ENCODE measurements at regions not wholly inside any gene's neighbourhood (a gene's known extent, or its start where the extent isn't known, plus 50 kb on each side); places are given as distances from the start of the nearest gene placed in this dataset.
"Not testable (repeated sequence)": the region's sequence is repeated elsewhere in the genome, so short reads cannot be mapped to it uniquely, and the experiment has no call there.

DNA sequence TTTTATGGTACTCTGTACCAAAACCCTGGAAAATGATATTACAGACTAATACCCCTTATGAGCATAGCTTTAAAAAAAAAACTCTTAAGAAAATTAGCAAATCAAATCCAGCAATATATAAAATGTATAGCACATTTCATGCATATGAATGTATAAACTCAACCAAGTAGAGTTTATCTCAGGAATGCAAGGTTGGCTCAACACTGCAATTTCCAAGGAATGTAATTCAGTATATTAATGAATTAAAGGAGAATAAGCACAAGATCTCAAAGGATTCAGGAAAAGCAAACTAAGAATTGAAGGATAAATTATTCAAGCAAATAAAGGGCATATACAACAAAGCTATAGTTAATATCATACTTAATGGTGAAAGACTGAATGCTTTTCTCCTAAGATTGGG is 61.9 kb upstream of the RPL38 start:
- Histone ChIP-seq H3K27ac (ENCODE audit: extremely low read length, insufficient read depth, low read length) (no peak overlapping the region), H3K27me3 (ENCODE audit: control insufficient read depth in 1 of 2, insufficient read depth in 2 of 2, low read length in 2 of 2) (peaks cover 0 to 9% of the 10 kb centered on the region in 2 experiments; a peak in 4 of 5 replicates), H3K79me2 (ENCODE audit: insufficient read depth, low read length) (no peaks in the 10 kb centered on the region), H3K9me3 (ENCODE audit: low read length) (peaks cover 32% of the 10 kb centered on the region), H3K36me3 (replicated peaks in 1 of 2; ENCODE audit: control insufficient read depth in 1 of 2, insufficient read depth in 2 of 2, low read length in 2 of 2) (no peaks in the 10 kb centered on the region), H3K9ac (ENCODE audit: insufficient read depth, low read depth, low read length) (no peak overlapping the region), H2AFZ (ENCODE audit: low read length) (no peak overlapping the region), H3K4me2 (ENCODE audit: low read depth, low read length) (no peak overlapping the region), H4K20me1 (ENCODE audit: insufficient read depth, low read length) (no peaks in the 10 kb centered on the region), H3K4me1 (ENCODE audit: insufficient read depth, low read length) (no peaks in the 10 kb centered on the region), H3K4me3 (replicated peaks in 1 of 3; ENCODE audit: insufficient read depth in 1 of 3, low read depth in 2 of 3, low read length in 3 of 3) (no peak overlapping the region)
- BruUV-seq (replicated peaks), result no TSS peak
- in situ Hi-C loops (cut with HindIII; ENCODE audit: extremely low pct_ligation_motif_present, low pct_unique_long_range_greater_than_20kb) (no loop called here), intact Hi-C loops (cut with micrococcal nuclease; ENCODE audit: unreplicated experiment) (no loop called here)
- TF ChIP-seq HNRNPLL (IDR thresholded peaks at IDR 0.05; ENCODE audit: low read depth, low read length, poor library complexity, severe bottlenecking), result no peak
- TF ChIP-seq, protein P1, sequence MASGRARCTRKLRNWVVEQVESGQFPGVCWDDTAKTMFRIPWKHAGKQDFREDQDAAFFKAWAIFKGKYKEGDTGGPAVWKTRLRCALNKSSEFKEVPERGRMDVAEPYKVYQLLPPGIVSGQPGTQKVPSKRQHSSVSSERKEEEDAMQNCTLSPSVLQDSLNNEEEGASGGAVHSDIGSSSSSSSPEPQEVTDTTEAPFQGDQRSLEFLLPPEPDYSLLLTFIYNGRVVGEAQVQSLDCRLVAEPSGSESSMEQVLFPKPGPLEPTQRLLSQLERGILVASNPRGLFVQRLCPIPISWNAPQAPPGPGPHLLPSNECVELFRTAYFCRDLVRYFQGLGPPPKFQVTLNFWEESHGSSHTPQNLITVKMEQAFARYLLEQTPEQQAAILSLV (CRISPR knock-in tag; IDR thresholded peaks at IDR 0.05; ENCODE audit: borderline replicate concordance), result no peak
- TF ChIP-seq ZNF713 (CRISPR knock-in tag; IDR thresholded peaks at IDR 0.05), result no peak
- TF ChIP-seq FOXP1 (IDR thresholded peaks at IDR 0.05), result no peak
- no peak for TF ChIP-seq FOXP1 (CRISPR knock-in tag; IDR thresholded peaks at IDR 0.05)
- TF ChIP-seq ZNF264 (CRISPR knock-in tag; IDR thresholded peaks at IDR 0.05), result no peak
- TF ChIP-seq, protein P2, sequence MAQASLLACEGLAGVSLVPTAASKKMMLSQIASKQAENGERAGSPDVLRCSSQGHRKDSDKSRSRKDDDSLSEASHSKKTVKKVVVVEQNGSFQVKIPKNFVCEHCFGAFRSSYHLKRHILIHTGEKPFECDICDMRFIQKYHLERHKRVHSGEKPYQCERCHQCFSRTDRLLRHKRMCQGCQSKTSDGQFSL (CRISPR knock-in tag; IDR thresholded peaks at IDR 0.05), result no peak
- TF ChIP-seq ZNF431 (CRISPR knock-in tag; IDR thresholded peaks at IDR 0.05; ENCODE audit: borderline replicate concordance, low read depth), result no peak
- TF ChIP-seq, protein P3, sequence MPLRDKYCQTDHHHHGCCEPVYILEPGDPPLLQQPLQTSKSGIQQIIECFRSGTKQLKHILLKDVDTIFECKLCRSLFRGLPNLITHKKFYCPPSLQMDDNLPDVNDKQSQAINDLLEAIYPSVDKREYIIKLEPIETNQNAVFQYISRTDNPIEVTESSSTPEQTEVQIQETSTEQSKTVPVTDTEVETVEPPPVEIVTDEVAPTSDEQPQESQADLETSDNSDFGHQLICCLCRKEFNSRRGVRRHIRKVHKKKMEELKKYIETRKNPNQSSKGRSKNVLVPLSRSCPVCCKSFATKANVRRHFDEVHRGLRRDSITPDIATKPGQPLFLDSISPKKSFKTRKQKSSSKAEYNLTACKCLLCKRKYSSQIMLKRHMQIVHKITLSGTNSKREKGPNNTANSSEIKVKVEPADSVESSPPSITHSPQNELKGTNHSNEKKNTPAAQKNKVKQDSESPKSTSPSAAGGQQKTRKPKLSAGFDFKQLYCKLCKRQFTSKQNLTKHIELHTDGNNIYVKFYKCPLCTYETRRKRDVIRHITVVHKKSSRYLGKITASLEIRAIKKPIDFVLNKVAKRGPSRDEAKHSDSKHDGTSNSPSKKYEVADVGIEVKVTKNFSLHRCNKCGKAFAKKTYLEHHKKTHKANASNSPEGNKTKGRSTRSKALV (CRISPR knock-in tag; IDR thresholded peaks at IDR 0.05), result no peak
- POLR2A ChIA-PET, result no interaction called here
- no peak for DNase-seq (ENCODE audit: low spot score)
- no peak for ATAC-seq
- FAIRE-seq, result no peak
- CTCF ChIA-PET (ENCODE audit: low intra/inter-chr PET ratio, low total read pairs), result no interaction called here

DNA sequence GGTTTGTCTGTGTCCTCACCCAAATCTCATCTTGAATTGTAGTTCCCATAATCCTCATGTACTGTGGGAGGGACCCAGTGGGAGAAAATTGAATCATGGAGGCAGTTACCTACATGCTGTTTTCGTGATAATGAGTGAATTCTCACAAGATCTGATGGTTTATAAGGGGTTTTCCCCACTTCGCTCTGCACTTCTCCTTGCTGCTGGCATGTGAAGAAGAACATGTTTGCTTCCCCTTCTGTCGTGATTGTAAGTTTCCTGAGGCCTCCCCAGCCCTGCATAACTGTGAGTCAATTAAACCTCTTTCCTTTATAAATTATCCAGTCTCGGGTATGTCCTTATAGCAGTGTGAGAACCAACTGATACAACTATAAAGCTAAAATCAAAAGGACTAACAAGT is 60.2 kb upstream of the RPL38 start:
- H2AFZ ChIP-seq (ENCODE audit: low read length); H3K36me3 ChIP-seq (replicated peaks in 1 of 2; ENCODE audit: control insufficient read depth in 1 of 2, insufficient read depth in 2 of 2, low read length in 2 of 2); POLR2A ChIA-PET; CTCF ChIA-PET (ENCODE audit: low intra/inter-chr PET ratio, low total read pairs); H3K4me1 ChIP-seq (ENCODE audit: insufficient read depth, low read length); H3K27me3 ChIP-seq (ENCODE audit: control insufficient read depth in 1 of 2, insufficient read depth in 2 of 2, low read length in 2 of 2); BruUV-seq (replicated peaks); FAIRE-seq; H4K20me1 ChIP-seq (ENCODE audit: insufficient read depth, low read length); H3K9ac ChIP-seq (ENCODE audit: insufficient read depth, low read depth, low read length); H3K4me2 ChIP-seq (ENCODE audit: low read depth, low read length); H3K27ac ChIP-seq (ENCODE audit: extremely low read length, insufficient read depth, low read length); intact Hi-C loops (cut with micrococcal nuclease; ENCODE audit: unreplicated experiment); in situ Hi-C loops (cut with HindIII; ENCODE audit: extremely low pct_ligation_motif_present, low pct_unique_long_range_greater_than_20kb); DNase-seq (ENCODE audit: low spot score); H3K4me3 ChIP-seq (replicated peaks in 1 of 3; ENCODE audit: insufficient read depth in 1 of 3, low read depth in 2 of 3, low read length in 3 of 3); ATAC-seq; H3K79me2 ChIP-seq (ENCODE audit: insufficient read depth, low read length): not testable (repeated sequence)
- peaks cover 32% of the 10 kb centered on the region for H3K9me3 ChIP-seq (ENCODE audit: low read length)
- 0% methylated on average over 4 of the region's 4 CpGs for WGBS (ENCODE audit: low lambda C conversion rate)

Measured in HepG2 (cell line).